Renal pelvis (tissue), 1 donor: ENCODE measurements at regions not wholly inside any gene's neighbourhood (a gene's known extent, or its start where the extent isn't known, plus 50 kb on each side); places are given as distances from the start of the nearest gene placed in this dataset.

Experiments used
- DNase-seq: peaks from one replicate; pipeline ENCODE4 v3.0.0-alpha.2; 2013

DNA sequence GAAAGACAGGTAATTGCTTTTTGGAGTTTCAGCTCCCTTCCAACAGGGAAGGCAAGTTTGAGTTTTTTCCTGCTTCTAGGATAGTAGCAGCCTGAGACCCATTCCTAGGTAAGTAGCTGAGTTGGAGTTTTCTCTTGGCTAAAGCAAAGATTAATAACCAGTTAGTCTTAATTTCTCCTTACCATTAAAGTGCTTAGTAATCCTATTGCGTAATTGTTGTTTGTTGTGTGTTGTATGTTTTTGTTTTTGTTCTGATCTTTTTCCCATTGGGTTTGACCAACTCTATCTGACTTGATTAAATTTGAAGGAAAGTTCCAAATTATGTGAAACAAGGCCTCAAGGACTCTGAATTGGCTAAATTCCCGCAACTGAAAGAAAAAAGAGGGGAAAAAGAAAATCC is 83.5 kb downstream of the TBX22 start:
- no peak for DNase-seq

DNA sequence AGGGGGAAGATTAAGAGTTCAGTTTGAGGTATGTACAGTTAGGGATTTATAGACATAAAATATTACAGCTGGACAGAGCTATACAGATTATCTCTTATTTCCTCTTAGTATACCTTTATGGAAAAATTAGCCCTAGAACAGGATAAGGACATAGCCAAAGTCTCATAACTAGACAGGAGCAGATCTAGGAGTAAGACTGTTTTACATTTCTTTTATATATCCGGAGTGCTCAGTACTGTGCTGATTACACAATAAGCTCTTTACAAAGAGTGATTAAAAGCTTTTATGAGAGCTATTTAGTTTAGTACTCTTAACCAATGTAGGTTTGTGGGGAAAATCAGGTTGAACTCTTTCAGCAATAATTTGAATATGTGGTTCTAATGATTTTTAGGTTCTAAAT is 105.8 kb downstream of the TBX22 start:
- DNase-seq = no peak

DNA sequence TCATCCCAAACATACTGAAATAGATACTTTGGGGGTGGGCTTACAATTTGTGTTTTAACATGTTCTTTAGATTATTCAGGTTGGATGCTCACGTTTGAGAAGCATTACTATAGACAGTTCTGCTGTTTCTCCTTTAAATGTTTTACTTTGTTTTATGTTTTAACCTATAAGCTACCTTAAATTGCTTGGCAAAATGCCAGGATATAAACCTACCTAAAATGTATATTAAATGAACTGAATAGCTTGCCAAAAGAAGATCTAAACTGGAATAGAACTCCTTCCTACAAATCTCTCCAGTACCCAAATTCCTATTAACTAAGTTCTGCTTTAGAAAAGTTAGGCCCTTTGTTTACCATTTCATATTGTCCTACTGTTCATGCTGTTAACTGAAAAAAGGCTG is 124.4 kb downstream of the TBX22 start:
- no peak for DNase-seq

DNA sequence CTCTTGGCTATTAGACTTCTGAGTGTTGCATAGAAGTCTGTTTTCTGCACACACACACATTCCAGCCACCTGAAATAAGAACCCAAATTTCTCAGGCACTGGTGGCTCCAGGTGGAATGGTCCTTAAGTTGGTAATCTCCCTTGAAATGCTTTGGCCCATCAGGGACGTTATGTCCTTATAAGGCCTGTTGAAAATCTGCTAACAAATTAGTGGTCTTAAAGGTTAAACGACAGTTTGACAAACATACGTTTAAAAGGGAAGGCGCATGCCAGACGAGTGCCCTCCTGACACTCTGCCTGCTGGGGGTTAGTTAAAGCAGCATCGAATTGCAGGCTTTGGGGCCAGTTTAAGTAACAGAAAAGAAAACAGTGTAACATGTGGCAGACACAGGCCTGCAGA is 125.0 kb downstream of the TBX22 start:
- DNase-seq = no peak

DNA sequence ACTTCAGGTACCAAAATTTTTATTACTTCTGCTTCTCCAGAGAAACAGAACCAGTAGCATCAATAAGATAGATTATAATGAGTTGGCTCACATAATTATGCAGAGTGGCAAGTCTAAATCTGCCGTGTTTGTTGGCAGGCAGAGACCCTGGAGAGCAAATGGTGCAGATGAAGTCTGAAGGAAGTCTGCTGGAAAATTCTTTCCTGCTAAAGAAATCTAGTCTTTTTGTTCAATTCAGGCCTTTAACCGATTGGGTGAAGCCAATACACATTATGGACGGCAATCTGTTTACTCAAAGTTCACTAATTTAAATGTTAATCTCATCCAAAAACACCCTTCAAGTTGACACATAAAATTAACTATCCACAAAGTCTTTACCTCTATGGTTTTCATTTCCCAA is 156.0 kb downstream of the TBX22 start:
- DNase-seq = no peak

DNA sequence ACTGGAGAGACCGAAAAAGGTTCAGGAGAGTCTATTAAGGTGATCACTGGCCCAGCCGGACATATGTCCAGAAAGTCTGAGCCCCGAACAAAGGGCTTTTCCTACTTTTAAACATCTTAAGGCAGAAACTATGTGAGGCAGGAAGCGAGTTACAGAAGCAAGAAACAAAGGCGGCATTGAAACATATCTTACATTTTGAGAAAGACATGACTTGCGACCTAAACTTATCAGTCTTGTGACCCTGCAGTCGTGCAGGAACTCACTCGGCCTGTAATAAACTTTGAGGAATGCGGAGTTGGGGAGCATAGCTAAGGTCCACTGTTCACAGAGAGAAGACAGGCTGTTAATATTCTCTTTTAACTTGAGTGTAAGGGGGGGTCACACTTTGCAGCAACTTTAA is 158.7 kb downstream of the TBX22 start:
- no peak for DNase-seq

DNA sequence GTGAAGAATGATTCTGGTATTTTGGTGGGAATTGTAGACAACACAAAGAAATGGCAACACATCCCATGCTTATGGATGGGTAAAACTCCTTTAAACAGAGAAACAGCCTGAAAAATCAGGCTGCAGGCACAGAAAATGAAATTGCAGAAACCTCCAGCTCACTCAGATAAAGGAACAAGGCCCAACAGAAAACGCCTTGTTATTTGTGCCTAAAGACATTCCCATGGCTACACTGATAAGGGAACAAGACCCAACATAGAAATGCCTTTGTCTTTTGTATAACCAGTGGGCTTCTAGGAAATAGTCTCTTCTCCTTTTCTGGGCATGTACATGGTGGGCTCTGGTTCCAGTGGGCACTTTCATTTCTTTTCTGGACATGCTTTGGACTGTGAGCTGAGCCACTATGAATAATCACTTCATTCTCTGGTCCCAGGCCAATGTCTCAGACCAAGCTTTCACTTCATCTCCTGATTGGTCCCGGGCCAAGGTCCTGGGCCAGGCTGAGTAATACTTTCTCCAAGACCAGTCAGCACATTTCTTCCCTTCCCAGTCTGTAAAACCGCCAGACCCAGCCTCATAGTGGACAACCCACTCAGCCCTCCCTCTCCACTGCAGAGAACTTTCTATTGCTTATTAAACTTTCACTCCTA is 160.5 kb downstream of the TBX22 start:
- no peak for DNase-seq

DNA sequence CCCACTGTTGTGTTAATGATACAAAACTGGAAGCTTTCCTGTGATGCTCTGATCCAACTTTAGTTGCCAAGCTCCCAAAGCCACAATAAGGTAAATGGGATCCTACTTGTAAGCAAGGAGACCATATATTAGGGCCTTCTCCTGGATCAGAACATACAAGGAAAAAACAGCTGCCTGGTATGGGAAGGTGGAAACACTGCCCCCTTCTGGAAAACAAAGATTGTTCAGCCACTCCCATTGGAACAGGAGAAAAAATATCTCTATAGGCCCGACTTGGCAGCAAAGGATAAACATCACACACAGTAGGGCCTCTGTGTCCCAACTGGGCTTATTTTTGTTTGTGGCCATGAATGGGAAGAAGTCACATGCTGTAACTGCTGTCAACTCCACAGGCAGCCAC is 166.5 kb downstream of the TBX22 start:
- DNase-seq = no peak

DNA sequence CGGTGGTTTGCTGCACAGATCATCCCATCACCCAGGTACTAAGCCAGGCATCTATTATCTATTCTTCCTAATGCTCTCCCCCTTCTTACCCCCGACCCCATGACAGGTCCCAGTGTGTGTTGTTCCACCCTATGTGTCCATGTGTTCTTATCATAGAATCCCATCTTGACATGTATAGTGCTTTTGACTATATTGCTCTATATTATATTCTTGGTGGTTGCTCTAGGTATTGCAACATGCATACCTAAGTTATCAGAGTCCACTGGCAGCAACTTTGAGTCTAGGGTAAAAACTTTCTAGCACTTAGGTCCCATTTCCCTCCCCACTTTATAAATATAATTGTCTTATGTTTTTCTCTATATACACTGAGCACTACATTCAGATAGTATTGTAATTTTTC is 170.3 kb downstream of the TBX22 start:
- no peak for DNase-seq

DNA sequence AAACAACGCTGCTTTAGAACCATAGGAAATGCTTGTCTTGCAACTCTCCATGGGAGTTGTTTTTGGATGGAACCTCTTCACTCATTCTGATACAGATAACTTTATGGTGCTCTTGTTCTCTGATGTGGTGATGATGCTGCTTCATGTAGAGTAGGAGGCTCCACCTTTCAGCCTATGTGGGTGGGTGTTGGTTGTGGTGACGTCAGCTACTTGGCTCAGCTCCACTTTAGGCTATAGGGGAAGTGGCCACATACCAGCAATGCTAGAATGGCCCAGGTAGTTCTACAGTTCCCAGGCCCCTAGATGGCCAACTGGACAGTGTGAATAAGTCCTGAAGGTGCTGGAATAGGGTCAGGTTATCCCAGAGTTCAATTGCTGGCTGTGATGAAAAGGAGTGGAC is 192.1 kb downstream of the TBX22 start:
- DNase-seq = no peak

DNA sequence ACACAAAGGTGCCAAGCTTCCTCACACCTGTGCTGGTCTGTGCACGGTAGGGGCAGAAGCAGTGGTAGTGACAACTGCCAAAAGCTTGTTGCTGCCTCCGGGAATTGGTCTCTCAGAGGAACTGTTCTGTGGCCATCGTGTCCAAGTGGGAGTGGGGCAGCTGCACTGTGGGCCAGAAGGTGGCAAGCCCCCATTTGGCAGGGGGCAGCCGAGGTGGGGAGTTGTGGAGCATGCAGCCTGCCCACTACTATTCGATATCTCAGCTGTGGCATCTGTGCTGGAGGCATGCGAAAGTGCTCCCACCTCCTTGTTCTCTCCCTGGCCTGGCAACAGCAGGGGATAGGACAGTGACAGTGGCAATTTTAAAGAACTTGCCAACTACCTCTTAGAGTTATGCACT is 192.8 kb downstream of the TBX22 start:
- DNase-seq = no peak

DNA sequence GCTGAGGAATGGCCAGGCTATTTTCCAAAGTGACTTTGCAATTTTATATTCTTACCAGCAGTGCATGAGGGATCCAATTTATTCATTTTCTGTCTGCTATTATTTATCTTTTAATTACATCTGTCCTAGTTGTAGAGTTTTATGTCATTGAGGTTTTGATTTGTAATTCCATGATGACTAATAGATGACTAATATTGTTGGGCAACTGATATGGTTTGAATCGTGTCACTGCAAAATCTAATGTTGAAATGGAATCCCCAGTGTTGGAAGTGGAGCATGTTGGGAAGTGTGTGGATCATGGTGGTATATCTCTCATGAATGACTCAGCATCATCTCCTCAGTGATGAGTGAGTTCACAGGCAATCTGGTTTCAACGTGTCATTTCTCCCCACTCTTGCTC is 201.5 kb downstream of the TBX22 start:
- DNase-seq = no peak

DNA sequence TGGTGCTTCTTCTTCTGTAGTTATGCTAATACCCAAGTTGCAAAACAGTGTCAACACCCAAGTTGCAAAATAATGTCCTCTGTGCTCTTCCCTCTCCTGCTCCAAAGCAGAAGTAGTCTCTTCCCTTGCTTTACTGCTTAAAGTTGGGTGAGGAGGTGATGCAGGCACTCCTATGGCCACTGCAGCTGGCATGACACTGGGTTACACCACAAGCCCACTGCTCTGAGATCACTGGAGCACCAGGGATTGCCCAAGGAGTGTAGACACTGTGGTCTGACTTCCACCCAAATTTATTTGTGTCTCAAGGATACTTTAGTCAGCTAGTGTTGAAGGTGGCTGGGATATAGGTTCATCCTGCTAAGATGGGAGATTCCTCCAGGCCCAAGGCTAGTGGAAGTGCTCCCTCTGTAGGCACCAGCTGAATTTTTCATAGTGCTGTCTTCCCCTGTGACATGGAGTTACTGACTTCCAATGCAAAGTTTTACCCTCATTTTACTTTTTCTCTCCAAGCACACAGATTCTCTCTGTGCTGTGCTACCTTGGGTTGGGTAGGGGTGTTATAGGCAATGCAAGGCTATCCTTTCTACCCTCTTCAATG is 196.2 kb upstream of the TENT5D start:
- no peak for DNase-seq

DNA sequence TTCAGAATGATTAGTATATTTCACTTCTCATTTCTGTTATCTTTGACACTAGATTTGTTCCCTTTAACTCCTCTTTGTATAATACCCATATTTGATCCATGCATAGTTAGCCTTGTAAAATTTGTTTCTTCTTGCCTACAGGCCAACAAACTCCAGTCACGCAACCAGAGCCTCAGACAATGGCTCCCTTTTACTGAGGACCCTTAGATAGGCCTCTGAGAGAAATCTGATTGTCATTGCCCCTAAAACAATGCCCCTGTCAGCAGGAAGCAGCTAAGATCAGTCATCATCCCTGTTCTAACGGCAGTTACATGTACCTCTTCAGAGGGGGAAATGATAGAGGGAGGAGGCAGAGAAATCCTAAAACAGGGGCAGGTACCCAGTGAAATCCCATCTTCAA is 190.6 kb upstream of the TENT5D start:
- DNase-seq = no peak

DNA sequence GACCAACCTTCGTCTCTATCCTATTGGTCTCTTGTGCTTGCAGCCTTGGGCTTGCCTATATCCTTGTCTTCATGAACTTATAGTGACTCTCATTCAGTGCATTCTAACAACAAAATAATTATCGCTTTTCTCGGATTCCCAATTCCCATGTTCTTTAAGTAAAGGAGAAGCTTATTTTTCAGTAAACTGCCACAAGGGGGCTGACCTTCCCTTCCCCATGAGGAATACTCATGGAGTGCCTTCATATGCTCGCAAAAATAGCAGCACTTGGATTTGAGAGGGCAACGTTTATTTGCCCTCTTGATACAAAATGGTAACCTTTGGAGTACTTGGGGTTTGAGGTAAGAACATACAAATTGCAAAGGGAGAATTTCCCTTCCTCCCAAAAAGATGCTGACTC is 183.2 kb upstream of the TENT5D start:
- DNase-seq = no peak

DNA sequence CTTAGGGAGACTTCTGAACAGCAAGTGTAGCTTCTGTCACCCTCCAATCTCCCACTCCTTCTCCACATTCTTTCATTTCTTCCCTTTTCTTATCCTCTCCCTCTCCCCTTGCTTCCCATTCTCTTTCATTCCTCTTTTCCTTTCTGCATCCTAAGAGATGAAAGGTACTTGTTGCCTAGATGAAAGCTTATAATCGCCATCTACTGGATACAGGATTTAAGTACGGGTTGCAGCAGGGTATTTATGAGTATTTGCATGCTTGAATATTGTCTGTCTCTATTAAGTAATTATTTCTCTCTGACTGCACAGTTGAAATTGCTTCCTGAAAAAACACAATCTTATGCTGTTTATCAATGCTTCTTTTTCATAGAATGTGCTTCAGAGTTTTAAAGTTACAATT is 174.0 kb upstream of the TENT5D start:
- no peak for DNase-seq

DNA sequence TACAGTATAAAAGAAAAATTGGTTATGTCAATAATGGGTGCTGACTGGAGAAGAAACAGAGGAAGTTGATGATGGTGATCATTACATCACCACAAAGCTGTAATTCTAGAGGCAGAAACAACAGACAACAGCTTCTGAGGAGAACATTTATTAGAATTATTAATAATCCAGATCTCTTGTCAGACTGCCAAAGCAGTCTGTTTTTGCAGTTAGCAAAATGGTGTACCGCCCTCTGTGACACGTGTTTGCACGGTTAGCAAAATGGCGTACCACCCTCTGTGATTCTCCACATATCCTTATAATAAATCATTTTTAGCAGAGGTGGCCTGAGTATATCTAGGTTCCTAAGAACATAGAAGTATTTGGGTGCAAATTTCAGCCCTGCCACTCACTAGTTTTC is 154.0 kb upstream of the TENT5D start:
- DNase-seq = no peak

DNA sequence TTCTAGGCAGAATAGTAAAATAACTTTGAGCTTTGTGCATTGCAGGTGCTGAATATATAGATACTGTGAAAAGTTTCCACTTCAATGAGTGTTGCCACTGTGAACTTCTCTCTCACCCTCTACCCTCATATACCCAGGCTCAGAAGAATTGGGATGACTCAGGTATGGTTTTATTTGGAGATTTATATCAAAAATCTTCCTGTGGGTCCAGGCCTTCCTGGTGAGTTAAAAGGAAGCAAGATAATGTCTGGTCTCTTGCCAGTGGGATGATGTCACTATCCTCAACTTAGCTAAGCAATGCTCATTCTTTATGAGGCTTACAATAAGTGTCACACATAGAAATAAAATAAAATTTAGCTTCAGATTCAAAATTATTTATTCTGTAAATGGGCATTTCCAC is 153.3 kb upstream of the TENT5D start:
- DNase-seq = no peak

DNA sequence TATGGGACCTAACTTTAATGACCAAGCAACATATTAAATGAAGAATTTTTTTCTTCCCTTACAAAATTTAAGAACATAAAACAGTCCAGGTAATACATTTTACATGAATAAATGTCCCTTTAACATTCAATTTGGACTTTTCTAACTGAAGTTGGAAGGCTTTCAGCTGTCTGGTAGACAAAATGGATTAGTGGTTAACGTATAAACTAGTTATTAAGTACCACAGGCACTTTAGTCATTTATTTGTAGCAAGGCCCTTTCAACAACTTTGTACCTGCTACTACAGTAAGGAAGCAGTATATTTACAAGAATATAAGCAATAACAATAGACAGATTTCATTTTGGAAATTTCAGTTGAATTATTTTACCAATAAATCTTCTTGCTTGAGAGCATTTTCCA is 152.5 kb upstream of the TENT5D start:
- no peak for DNase-seq

DNA sequence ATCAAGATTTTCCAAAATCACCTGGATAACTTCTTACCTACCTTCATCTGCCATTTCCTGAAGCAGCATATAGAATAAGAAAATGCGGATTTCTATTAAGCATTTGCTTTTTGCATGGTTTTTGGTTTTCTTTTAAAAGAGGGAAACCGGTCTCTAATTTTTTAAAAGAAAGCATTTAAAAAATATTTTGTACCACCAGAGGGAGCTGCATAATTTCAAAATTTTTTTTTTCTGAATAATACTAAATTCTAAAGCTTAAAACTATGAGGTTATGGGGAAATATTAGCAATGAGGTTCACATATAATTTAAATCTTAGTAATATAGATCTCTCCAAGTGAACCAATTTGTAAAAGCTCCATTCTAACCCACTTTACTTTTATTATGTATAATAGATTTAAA is 137.7 kb upstream of the TENT5D start:
- DNase-seq = no peak

DNA sequence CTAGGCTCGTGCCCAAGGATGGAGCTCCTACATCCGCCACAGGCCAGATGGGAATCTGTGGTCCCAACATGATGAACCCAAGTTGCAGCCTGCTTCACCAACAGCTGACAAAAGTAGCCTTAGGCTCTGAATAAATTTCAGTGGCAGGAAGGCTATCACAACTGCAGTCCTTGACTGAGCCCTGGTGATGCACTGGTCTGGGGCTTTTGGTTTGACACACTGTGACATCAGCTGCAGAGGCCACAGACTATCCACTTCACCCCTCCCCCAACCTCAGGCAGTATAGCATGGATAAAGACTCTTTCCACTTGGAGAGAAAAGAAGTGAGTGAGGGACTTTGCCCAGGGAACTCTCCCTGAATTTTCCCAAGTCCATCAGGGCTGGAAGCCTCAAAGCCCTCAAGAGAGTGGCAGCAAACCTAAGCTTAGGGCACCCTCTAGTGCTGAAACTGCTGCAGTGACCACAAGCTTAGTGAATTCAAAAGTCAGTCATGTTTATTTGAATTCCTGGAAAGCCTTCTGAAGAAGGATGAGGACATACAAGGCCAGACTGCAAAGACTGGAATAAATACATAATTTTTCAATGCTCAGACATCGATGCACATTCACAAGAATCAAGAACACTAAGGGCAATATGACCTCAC is 135.0 kb upstream of the TENT5D start:
- peak; percentile 21 for DNase-seq

DNA sequence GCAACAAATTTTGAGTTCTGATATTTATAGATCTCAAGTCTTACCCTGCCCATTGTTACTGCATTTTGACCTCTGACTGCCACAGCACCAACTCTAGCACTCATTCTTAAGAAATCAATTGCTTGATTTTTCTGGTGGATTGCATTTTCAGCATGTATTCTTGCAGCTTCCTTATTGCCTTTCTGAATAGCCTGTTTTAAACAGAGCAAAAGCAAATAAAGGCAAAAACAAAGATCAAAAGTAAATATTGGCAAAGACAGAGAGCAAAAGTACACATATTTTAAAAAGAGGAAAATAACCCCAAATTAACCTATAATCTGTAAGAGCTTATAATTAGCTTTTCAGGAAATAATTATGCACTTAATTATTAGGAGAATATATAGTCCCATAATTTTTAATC is 129.4 kb upstream of the TENT5D start:
- no peak for DNase-seq

DNA sequence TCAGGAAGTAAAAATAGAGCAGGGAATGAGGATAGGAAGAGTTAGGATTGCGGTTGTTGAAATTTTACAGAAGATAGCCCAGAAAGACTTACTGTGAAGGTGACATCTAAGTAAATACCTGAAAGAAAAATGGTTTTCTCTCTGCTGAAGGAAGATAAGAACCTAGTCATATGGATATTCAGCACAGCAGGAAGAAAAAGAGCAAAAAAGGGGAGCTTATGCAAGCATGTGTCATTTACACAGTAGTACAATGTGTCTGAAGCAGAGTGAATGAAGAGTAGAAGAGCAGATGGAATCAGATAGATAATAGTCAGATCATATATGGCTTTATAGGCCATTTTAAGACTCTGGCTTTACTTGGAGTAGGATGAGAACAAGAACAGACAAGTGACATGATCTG is 126.9 kb upstream of the TENT5D start:
- DNase-seq = no peak

DNA sequence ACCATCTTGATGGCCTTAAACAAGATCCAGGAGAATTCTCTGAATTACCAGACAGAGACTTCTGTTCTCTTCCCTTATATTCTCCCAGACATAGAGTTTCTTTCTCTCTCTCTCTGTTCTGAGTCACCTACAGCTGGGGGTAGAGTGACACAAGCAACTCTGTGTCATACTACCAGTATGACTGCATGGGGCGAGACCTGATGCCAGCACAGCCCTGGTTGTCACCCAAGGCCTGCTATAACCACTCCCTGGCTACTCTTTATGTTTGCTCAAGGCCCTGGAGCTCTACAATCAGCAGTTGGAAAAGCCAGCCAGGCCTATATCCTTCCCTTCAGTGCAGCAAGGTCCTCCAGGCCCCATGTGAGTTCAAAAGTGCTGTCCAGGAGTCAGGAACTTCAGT is 114.2 kb upstream of the TENT5D start:
- no peak for DNase-seq
